HG02884 (cell line): ENCODE measurements at regions not wholly inside any gene's neighbourhood (a gene's known extent, or its start where the extent isn't known, plus 50 kb on each side); places are given as distances from the start of the nearest gene placed in this dataset.
"Not testable (repeated sequence)": the region's sequence is repeated elsewhere in the genome, so short reads cannot be mapped to it uniquely, and the experiment has no call there.

Experiments
- ATAC-seq: cut with Tn5 transposase; IDR thresholded peaks from one replicate; pipeline ENCODE4 v1.9.1; 2021; ENCODE audit warnings: mild to moderate bottlenecking, moderate library complexity; ENCODE audit not compliant: unreplicated experiment

DNA sequence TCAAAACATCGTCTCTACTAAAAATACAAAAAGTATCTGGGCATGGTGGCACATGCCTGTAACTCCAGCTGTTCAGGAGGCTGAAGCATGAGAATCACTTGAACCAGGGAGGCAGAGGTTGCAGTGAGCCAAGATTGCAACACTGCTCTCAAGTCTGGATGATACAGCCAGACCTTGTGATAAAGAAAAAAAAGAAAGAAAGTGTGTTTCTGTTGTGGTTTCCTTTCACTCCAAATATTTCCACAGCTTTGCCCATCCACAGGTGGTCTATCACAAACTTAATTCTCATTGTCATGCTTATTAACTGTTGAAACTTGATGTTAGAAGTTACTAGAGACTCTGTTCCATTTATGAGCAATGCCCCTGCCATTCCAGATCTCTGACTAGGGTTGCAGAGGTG, 316.0 kb upstream of the SEMA3C start:
- ATAC-seq: no peak

DNA sequence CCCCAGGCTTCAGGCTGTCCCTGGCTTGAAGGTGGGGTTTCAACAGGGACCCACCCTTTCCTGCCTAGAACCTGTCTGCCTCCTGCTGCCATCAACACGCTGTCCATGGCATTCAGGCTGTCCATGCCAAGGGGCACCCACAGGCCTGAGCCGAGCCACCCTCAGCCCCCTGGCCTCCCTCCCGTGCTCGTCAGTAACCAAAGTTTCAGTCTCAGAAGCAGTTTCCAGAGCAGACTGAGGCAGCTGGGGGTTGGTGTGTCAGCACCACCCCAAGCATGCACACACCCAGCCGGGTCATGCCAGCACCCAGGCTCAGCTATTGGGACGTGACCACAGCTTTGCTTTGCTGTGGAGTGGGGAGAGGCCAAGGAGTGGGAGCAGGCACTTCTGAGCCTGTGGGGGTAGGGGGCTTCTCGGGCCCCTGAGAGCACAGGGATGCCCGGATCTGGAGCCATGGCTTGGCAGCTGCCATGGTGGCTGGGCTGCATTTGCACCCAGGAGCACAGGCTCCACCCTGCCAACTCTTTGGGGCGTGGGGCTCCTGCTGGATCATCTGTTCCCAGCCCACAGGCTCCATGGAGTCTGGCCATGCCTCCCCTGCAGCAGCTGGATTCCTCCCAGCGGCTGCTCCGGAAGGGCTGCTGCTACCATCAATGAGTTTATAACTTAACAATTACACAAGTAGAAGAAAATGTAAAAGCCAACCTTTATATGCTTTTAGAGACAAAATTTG, 314.5 kb upstream of the SEMA3C start:
- ATAC-seq: no peak

DNA sequence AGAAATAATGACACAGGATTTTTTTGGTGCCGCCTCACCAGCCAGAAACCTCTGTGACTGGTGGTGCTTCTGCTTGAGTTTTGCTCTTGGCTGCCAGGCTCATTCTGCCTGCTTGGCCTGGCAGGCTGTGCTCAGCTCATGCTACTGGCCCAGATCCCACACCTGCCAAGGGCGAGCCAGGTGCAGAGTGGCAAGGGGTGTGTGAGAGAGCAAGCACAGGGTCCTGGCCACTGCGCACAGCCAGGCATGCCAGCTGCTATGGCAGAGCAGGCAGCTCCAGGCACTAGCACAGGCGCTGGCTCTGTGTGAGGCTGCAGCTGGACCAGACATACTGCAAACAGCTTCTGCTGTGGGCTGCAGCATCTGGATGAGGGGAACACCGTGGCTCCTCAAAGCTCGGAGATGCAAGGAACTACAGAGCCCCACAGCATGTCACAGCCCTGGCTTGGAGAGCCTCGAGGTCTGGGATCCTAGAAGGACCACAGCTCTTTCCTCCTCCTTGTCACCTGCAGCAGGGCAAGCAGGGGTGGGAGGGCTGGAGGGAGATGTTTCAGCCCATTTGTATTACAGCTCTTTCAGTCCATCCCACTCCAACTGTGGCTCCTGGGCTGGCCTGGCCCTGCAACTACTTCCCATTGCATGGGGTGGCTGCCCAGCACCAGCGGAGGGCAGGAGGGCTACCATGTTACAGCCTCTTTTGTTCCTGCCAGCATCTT, 313.4 kb upstream of the SEMA3C start:
- ATAC-seq: no peak

DNA sequence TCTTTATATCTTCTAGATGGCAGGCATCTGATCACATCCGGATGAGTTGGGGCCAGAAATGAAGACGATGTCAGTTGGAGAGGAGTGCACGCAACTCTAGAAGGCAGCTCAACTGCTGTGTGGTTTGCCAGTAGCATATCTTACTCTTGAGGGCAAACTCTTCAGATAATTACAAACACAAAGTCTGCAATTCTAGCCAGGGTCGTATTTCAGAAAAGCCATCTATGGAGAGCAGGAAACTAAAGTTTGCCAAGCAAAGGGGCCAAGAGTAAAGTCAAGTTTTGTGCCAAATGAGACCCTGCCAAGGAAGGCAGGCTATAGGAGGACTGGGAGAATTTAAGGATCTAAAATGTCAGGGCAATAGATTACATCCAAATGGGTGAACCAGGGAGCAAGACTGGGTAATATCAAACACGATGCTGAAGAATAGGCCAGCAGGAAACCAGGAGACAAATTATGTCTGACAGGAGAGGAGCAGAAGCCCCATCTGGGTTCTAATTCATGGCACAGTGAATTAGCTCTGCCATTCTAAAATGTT, 312.5 kb upstream of the SEMA3C start:
- no peak for ATAC-seq

DNA sequence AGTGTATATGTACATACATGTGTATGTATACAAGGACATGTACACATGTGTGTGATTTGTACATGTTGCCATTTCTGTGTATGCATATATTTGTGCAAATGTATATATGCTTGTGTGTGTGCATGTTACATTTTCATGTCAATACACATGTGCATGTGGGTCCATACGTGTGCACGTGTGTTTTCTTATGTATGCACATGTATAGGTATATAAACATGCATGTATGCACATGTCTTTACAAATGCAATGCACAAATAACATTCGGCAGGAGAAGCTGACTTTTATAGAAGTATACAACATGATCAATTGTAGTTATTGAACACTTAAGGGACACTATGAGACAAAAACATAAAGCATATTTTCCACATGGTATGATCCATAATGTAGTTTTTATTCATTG, 307.4 kb upstream of the SEMA3C start:
- no peak for ATAC-seq

DNA sequence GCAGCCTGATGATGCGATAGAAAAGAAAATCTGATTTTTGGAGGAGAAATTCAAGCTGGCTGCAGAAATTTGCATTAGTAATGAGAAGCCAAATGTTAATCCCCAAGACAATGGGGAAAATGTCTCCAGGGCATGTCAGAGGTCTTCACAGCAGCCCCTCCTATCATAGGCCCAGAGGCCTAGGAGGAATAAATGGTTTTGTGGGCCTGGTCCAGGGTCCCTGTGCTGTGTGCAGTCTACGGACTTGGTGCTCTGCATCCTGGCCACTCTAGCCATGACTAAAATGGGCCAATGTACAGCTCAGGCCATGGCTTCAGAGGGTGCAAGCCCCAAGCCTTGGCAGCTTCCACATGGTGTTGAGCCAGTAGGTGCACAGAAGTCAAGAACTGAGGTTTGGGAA, 303.8 kb upstream of the SEMA3C start:
- ATAC-seq: not testable (repeated sequence)

DNA sequence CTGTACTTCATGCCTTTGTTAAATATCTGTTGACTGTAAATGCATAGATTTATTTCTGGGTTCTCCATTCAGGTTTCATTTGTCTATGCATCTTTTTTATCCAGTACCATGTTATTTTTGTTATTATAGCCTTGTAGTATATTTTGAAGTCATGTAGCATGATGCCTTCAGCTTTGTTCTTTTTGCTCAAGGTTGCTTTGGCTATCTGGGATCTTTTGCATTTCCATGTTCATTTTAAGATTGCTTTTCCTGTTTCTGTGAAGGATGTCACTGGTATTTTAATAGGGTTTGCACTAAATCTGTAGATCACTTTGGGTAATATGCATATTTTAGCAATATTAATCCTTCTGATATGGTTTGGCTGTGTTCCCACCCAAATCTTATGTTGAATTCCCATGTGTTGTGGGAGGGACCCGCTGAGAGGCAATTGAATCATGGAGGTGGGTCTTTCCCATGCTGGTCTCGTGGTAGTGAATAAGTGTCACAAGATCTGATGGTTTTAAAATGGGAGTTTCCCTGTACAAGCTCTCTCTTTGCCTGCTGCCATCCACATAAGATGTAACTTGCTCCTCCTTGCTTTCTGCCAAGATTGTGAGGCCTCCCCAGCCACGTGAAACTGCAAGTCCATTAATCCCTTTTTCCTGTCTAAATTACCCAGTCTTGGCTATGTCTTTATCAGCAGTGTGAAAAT, 302.8 kb upstream of the SEMA3C start:
- no peak for ATAC-seq

DNA sequence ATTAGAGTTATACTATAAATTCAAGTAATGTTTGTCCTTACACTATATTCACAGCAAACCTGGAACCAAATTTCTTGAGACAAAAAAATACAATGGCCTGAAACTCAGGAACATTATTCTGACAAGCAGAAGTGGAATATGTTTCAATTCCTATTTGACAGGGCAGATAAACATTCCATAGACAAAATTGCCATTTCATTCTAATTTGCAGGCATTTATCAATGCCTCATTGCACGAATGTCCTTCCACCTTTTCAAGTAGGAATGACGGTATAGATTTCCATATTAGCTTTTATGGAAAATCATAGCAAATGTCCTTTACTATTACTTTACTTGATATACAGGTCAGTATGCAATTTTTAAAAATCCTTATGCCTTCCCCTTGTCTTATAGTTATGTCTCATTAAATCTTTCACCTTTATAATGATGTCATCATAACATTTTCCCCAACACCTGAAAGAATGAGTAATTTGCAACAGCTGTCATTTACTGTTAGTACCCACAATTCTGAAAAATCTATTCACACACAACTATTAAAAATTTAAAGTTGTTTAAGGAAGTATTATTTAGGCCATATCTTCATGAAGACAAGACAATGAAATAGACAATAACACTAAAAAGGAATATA, 299.7 kb upstream of the SEMA3C start:
- ATAC-seq: no peak

DNA sequence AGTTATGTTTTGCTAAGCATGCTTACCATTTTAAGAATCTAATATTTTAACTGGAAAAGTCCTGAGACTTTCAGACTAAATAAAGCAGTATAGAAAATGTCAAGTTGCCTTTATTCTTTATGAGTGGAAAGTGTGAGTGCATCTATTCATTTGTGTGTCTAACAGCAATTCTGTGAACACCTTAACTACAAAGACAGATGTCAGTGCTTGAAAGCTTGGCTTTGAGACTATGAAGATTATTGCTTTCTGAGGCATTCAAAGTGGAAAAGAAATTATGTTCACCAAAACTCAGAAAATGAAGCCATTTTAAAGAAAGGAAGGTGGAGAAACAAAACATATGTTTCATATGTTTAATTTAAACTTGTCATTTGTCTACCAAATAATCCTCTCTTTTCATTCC, 294.5 kb upstream of the SEMA3C start:
- ATAC-seq: no peak

DNA sequence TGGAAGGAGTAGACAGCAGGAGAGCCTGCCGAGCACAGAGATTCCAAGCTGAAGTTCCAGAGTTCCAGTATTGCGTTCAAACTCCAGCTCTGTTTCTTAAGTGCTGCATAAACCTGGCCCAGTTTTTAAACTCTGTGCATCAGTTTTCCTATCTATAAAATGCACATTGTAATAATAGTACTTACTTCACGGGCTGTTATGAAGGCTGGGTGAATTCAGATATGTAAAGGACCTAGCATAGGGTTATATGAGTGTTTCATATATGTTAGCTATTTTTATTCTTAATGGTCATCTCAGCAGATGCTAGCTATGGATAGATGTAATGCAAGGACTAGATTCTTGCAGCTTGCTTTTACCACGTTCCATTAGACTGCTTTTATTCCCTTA, 293.1 kb upstream of the SEMA3C start:
- ATAC-seq: no peak

DNA sequence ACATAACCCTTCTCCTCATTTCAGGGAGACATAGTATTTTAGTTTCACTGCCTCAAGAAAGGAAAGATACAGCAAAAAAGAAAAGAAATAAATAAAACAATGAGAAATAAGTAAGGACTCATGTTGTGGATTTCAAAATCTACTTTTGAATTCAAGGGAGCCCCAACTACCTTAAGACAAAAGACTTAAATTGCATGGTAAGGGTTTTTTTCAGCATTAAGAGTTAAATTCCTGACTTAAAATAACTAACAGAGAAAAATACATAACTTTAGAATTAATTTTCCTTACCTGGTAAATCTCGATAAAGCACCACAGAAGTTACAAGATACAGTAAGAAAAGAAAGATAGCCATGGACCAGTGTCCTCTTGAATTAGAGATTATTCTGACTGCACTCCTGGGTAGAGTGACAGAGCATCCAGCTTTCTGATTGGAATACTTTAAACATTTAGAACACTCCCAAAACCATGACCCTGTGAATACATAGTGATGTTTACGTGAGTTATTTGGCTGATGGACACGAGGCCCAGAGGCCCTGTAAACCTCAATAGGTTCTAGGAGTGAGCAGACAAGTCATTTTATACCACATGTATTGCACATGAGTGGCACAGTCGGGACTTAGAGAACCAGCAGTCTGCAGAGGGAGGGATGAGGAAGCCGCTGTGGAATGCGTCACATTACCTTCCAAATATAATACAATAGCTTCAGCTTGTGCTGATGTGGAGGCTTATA, 292.5 kb upstream of the SEMA3C start:
- no peak for ATAC-seq

DNA sequence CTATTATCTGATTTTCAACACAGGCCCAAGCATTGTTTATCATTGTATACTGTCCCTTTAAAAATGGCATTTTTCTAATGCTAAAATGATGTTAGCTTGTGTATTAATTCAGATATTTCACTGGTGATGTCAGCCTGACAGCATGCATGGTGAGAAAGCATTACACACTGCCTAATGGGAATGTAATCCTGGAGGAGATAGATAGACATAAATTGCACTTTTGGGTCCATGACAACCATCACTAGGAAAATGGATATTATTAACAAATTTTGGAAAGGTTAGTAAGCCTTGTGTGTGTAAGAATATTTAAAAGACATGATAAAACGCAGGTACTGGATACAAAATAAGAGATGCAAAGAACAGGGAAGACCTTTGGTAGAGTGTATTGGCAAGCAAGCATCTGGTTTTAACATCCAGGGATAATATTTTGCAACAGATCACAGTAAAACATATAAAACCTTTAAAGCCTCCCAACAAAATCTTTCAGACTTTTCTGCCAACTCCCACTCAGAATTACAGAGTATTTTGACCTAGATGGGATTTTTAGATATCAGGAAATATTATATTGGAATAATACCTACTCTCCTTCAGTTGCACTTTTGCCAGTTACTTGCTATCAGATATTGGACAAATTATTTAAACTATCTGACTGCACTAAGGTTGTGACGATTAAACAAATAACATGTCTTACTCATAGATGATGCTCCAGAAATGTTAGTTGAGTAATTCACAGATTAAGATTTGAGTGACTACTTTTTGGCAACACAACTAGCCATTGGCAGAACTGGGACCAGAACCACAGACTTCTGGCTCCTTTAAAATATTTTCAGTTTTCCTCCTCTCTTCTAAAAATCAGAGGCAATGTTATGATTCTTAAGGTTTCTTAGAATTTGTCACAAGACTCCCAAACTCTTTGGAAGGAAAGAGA, 291.6 kb upstream of the SEMA3C start:
- no peak for ATAC-seq

DNA sequence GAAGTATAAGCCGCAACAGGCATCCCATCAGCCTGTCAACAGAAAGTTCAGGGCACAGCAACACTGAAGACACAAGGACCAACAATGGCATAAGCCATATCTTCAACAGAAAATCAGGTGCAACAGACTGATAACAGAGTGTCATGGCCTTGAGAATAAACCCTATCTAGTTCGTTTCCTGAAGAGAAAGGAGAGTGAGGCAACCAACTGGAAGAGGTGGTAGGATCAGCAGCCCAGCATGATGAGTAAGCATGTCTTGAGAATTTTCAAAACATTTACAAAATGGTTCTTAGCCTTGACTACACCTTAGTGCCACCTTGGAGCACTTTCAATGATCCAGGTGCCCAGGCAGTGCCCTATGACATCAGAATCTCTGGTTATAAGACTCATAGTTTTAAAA, 290.2 kb upstream of the SEMA3C start:
- ATAC-seq: no peak

DNA sequence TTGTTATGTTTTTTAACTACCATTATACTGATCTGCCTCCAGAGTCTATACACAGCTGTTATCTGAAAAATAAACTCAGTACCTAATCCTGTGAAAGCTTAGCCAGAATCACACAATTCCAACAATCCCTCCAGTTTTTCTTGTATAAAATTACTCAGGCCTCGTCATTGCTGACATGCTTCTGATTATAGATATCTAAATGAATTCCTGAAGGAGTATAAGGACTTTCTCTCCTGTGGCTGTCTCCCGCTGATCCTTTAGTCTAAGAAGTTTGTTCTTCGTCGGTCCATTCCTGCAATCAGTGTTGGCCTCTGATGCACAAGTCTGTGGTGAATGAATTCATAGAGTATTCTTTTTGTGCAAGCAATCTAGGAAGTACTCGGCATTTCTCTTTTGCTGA, 288.9 kb upstream of the SEMA3C start:
- no peak for ATAC-seq

DNA sequence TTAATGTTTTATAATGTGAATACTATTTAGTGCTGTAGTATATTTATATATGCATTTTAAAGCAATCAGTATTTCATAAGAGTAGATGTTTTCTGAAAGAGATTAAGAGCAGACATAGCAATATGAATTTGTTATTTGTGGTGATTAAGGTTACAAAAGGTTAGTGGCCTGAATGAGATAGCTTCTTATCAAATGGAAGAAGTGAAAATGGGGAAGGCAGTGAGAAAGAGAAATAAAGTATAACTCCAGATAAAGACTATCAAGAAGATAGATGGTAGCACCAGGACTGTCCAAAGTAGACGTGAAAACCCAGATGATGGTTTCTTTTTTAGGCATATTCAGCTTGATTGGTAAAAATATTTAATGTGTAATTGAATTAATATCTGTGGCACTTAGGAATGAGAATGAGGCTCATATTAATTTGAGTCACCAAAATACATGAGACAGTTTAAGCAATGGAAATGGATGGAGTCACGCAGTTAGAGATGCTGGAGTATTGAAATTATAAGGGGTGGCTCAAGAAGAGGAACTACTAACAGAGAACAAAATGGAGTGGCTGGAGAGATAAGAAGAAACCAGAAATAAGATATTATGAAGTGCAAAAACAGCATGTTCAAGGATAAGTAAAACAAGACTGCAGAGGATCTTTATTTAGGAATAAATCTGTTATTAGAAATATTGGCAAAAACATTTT, 288.0 kb upstream of the SEMA3C start:
- no peak for ATAC-seq

DNA sequence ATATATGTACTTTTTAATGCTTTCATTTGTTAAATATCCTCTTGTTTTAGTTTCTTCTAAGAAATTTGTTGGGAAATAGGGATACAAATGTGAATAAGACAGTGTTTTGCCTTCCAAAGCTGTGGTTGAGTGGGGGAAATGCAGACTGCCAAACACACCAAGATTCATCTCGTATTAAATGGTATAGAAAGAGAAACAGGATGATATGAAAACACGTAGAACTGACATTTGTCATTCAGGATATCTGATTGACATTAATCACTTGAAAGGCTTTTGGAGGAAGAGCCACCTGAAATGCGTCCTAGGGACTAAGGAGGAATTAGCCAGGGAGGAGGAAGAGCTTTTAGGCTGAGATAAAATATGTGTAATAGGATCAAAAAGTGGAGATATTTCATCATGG, 287.4 kb upstream of the SEMA3C start:
- no peak for ATAC-seq

DNA sequence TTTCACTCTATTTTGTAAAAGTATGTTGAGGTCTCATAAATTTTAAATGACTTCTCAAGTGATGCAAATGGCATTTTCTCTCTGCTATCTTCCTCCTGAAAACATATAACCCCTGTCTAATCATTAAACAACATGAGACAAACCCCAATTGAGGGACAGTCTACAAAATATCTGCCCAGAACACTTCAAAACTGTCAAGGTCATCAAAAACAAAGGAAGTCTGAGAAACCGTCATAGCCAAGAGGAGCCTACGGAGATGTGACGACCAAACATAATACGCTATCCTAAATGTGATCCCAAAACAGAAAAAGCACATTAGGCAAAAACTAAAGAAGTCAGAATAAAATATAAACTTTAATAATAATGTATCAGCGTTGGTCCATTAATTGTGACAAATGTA, 282.3 kb upstream of the SEMA3C start:
- ATAC-seq: no peak

DNA sequence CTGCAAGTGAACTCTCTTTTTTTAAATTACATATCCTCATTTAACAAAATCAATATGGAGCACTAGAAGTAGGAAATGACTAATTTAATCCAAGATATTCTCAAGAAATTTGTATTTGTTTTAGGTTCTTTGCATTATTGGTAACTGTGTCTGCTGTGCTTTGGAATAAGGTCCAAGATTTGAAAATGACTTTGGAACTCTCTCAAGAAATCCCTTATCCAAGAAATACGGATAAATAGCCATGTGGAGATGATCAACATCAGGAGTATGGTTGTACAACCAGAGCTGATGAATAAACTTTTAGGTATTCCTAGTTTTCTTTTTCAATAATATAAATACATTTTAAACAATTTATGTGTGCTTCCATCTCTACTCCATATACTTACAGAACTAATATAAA, 279.9 kb upstream of the SEMA3C start:
- ATAC-seq: no peak

DNA sequence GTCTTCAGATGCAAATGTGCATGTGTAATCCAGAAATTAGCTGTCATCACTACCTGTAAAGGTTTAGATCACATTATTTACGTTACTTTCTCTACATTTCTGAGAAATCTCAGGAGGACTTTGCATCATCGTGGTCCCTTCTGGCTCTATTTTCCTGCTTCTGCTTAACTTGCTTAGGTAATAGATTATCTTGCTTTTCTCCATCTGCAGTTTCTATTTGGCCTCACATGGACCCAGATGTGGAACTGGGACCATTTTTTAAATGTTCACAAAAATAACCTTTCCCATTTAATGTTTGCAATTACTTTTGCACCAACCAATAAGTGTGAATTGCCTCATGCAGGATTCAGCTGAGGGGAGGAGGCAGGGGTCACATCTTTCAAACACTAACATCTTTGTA, 278.4 kb upstream of the SEMA3C start:
- ATAC-seq: no peak
